Heart left ventricle (tissue), 16 donors: ENCODE measurements at regions not wholly inside any gene's neighbourhood (a gene's known extent, or its start where the extent isn't known, plus 50 kb on each side); places are given as distances from the start of the nearest gene placed in this dataset.

Experiments
- ATAC-seq, 4 donors: fragments of 200-7000 bp; cut with Tn5 transposase; one replicate each; pipeline ENCODE4 v1.9.1; 2020 to 2022; ENCODE audit warnings: moderate library complexity in 4 of 4, mild to moderate bottlenecking in 3 of 4, moderate number of reproducible peaks in 1 of 4
- DNase-seq, 5 donors: peaks; one replicate each; pipeline ENCODE4 v3.0.0-alpha.2; 2020
- H3K27ac ChIP-seq, 12 donors: fragments of 200-600 bp; sonication (generic) in 4 of 12; one replicate each; pipeline versions ENCODE4 v1.5.0 to v1.8.0; 2016 to 2022; ENCODE audit warnings: mild to moderate bottlenecking in 2 of 12
- H3K27me3 ChIP-seq, 9 donors: fragments of 200-600 bp; sonication (generic) in 2 of 9; one replicate each; pipeline versions ENCODE4 v1.5.1 to v1.8.0; 2016 to 2022; ENCODE audit warnings: mild to moderate bottlenecking in 3 of 9
- H3K36me3 ChIP-seq, 9 donors: fragments of 200-600 bp; sonication (generic) in 2 of 9; one replicate each; pipeline versions ENCODE4 v1.5.0 to v1.8.0; 2018 to 2022; ENCODE audit warnings: mild to moderate bottlenecking in 2 of 9
- H3K4me1 ChIP-seq, 12 donors: fragments of 200-600 bp; sonication (generic) in 4 of 12; one replicate each; pipeline versions ENCODE4 v1.5.0 to v1.8.0; 2016 to 2022; ENCODE audit warnings: mild to moderate bottlenecking in 3 of 12
- H3K4me3 ChIP-seq, 12 donors: fragments of 200-600 bp; sonication (generic) in 4 of 12; one replicate each; pipeline versions ENCODE4 v1.5.0 to v1.8.0; 2017 to 2022; ENCODE audit warnings: mild to moderate bottlenecking in 9 of 12, moderate library complexity in 4 of 12
- H3K9me3 ChIP-seq, 12 donors: fragments of 200-600 bp; sonication (generic) in 4 of 12; one replicate each; pipeline versions ENCODE4 v1.5.0 to v1.8.0; 2016 to 2022; ENCODE audit warnings: mild to moderate bottlenecking in 1 of 12
- CTCF ChIP-seq, 12 donors: fragments of 200-600 bp; sonication (generic) in 4 of 12; IDR thresholded peaks; one replicate each; pipeline versions ENCODE4 v1.5.0 to v1.8.0; 2018 to 2022; ENCODE audit warnings: antibody characterized with exemption in 12 of 12, mild to moderate bottlenecking in 5 of 12
- POLR2A ChIP-seq, 2 donors: fragments of 450-650 bp; IDR thresholded peaks; one replicate each; pipeline ENCODE4 v1.6.1; 2017; ENCODE audit warnings: antibody characterized with exemption in 2 of 2, mild to moderate bottlenecking in 2 of 2, moderate library complexity in 2 of 2
- WGBS, 4 donors: extraction: QIAGEN DNeasy Blood & Tissue Kit in 2 of 4; methylation state at CpG; one replicate each; pipeline versions ENCODE4 v1.1.5 to v1.1.7; 2013 to 2018; 5-methylcytosine and 5-hydroxymethylcytosine counted together
- intact Hi-C, 10 donors: fragments of 100-400 bp; cut with DNase I; formaldehyde crosslinking; loops; one replicate each; pipeline versions ENCODE4 v1.11.1 to v1.14.2; 2022
- donor health status: ischemic (EF 13 %, LVEDD 7.1; RV severe dilation, severe dysfunction).
- donor health status: healthy with polysubstance abuse.
- donor health status: DM: no; HTN: yes; CAD: no.
- donor health status: DM: no; HTN: no; CAD: no.
- donor health status: ischemic (EF 25% LVEDD 6.9; RV normal size, moderate dysfunction).
- donor health status: ischemic (EF 25% LVEDD 5.7; RV mildly dilated, moderate dysfunction).
- donor health status: healthy.
- donor health status: DM: yes; HTN: yes; CAD: no.
- donor health status: ischemic (EF 35%, LVEDD 5.7; RV mildly dilated, moderate dysfunction).
- donor health status: nonischemic (EF 11% LVEDD 7.7; RV severe dilation, severe dysfunction).
- donor health status: DM: yes; HTN: yes; CAD: no.
- donor health status: PGD.
- donor health status: ischemic (EF 29% LVEDD 5.4; RV normal size, mild dysfunction).
- donor health status: nonischemic (EF 23%, LVEDD 6.1; RV moderate dilation, normal function).

DNA sequence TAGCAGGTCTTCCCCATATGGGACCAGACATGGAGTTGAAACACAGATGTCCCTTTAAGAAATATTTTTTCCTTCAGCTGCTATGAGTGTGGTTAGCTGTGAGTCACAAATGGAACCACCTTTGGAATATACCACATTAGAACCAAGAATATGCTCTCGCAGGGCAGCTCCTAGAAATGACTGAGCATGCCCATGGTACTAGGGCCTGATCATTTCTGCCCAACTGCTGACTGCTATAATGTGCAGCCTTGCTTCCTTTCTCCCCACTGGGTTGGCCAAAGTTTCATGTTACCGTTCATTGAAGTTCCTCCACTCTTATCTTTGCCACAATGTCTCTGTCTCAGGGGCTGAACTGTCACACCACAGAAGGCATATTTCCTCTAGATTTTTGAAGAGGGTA lies 1074.6 kb downstream of the FLRT2 start:
- ATAC-seq (no peak), DNase-seq (no peak)
- Histone ChIP-seq H3K36me3 (no peaks in the 10 kb centered on the region), H3K4me1 (no peaks in the 10 kb centered on the region), H3K27ac (no peak overlapping the region), H3K4me3 (no peak overlapping the region), H3K9me3 (peaks cover 0 to 8% (median 0%) of the 10 kb centered on the region in 12 donors), H3K27me3 (no peaks in the 10 kb centered on the region)
- 67 to 82% (median 72%) methylated on average over 2 of the region's 2 CpGs for WGBS, 4 donors
- TF ChIP-seq CTCF (IDR thresholded peaks at IDR 0.05) (no peak), POLR2A (IDR thresholded peaks at IDR 0.05) (no peak)
- intact Hi-C loops = no loop called here

DNA sequence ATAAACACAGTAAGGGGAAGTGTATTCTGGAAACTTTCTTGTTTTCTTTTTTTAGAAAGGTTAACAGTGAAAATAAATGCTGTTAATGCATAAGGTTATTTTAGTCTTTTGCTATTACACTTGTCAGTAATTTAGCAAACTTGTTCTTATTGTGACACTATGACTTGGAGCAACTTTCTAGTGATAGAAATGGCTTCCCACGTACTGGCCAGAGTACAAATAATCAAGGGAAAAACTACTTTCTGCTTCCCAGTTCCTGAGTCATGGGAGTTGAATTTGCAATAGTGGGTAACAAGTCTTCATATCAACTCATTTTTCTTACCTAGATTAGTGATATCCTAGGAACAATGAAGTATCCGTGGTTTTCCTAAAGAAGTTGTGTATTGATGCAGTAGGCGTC lies 1072.3 kb downstream of the FLRT2 start:
- Histone ChIP-seq H3K36me3 (no peaks in the 10 kb centered on the region), H3K27me3 (no peaks in the 10 kb centered on the region), H3K4me3 (no peak overlapping the region), H3K9me3 (peaks cover 0 to under 1% (median 0%) of the 10 kb centered on the region in 12 donors), H3K27ac (no peak overlapping the region), H3K4me1 (no peaks in the 10 kb centered on the region)
- ATAC-seq = no peak
- 61 to 74% (median 67%) methylated on average over 3 of the region's 3 CpGs for WGBS, 4 donors
- DNase-seq = no peak
- no peak for TF ChIP-seq POLR2A (IDR thresholded peaks at IDR 0.05)
- no peak for TF ChIP-seq CTCF (IDR thresholded peaks at IDR 0.05)
- intact Hi-C loops = no loop called here

DNA sequence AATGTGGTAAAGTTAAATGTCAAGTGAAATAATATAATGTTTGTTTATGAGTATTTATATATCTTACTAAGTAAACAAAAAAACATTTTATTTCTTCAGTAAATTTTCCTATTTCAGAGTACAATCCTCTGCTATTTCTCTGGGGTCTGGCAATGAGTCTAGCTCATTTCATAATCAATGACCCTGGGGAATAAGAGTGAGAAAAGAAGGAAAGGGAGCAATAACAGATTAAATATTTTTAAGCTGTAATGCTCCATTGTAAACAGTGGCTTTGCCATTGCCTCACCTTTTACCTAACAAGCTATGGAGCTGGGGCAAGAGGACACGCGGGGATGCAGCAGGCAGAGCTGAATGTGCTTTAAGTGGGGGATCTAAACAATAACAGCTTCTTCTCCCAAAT lies 1071.9 kb downstream of the FLRT2 start:
- Histone ChIP-seq H3K36me3 (no peaks in the 10 kb centered on the region), H3K4me1 (no peaks in the 10 kb centered on the region), H3K4me3 (no peak overlapping the region), H3K27me3 (no peaks in the 10 kb centered on the region), H3K9me3 (no peaks in the 10 kb centered on the region), H3K27ac (no peak overlapping the region)
- ATAC-seq (no peak), DNase-seq (no peak)
- intact Hi-C loops = no loop called here
- no peak for TF ChIP-seq POLR2A (IDR thresholded peaks at IDR 0.05)
- no peak for TF ChIP-seq CTCF (IDR thresholded peaks at IDR 0.05)
- WGBS, 4 donors = 88 to 91% (median 89%) methylated on average over 2 of the region's 2 CpGs

- TF ChIP-seq CTCF (IDR thresholded peaks at IDR 0.05) (no peak), POLR2A (IDR thresholded peaks at IDR 0.05) (no peak)
- Histone ChIP-seq H3K36me3 (no peaks in the 10 kb centered on the region), H3K4me3 (no peak overlapping the region), H3K9me3 (peaks cover 0 to 6% (median 0%) of the 10 kb centered on the region in 12 donors), H3K27me3 (no peaks in the 10 kb centered on the region), H3K4me1 (no peaks in the 10 kb centered on the region), H3K27ac (no peak overlapping the region)
- intact Hi-C loops = no loop called here
- DNase-seq = no peak
- 74 to 86% (median 83%) methylated on average over 4 of the region's 4 CpGs for WGBS, 4 donors
- no peak for ATAC-seq
These were observed 1067.3 kb downstream of the FLRT2 start for GRCh38 chr14:86597279-86597678.
